ENCODE measurements at regions not wholly inside any gene's neighbourhood (a gene's known extent, or its start where the extent isn't known, plus 50 kb on each side); places are given as distances from the start of the nearest gene placed in this dataset.

DNA sequence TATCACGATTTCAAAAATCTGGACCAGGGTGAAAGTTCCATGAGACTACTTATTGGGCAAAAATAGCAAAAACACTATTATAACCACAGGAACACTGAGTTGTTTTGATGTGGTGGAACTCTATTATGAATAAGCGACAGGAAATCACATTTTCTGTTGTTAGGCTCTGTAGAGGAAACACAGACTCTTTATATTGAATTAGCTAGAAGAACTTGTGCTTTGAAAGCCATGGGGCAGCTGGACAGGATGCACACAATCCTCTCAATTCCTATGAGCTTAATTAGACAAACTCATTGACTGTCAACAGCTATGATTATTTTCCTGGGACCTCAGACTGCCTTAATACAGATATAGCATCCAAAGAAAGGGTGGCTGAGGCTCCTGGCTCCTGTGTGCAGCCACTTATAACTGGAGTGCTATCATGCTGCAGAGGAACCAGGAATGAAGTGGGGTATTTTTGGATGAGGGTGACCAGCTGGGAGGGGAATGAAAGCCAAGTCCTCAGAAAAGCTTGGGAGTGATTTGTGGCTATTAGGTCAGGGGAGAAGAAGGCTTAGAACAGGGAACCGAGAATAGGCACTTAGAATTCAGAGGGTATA is 657.3 kb downstream of the TYW1 start:
- no peak overlapping the region for H3K27ac ChIP-seq
- ATAC-seq: no peak
- intact Hi-C loops (cut with DNase I; ENCODE audit: low total_unique reads): no loop called here
- no peaks in the 10 kb centered on the region for H3K9me3 ChIP-seq
- peaks cover 0 to 5% of the 10 kb centered on the region in 2 donors for H3K4me1 ChIP-seq
- in situ Hi-C loops (cut with MboI; ENCODE audit: low sequenced_read_pairs in 4 of 4): no loop called here
- DNase-seq: no peak
- no peak overlapping the region for H3K4me3 ChIP-seq
- TF ChIP-seq, protein P1, sequence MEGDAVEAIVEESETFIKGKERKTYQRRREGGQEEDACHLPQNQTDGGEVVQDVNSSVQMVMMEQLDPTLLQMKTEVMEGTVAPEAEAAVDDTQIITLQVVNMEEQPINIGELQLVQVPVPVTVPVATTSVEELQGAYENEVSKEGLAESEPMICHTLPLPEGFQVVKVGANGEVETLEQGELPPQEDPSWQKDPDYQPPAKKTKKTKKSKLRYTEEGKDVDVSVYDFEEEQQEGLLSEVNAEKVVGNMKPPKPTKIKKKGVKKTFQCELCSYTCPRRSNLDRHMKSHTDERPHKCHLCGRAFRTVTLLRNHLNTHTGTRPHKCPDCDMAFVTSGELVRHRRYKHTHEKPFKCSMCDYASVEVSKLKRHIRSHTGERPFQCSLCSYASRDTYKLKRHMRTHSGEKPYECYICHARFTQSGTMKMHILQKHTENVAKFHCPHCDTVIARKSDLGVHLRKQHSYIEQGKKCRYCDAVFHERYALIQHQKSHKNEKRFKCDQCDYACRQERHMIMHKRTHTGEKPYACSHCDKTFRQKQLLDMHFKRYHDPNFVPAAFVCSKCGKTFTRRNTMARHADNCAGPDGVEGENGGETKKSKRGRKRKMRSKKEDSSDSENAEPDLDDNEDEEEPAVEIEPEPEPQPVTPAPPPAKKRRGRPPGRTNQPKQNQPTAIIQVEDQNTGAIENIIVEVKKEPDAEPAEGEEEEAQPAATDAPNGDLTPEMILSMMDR (IDR thresholded peaks at IDR 0.05 in 4 of 5, conservative IDR thresholded peaks at IDR 0.05 in 1 of 5): no peak
- TF ChIP-seq POLR2A (IDR thresholded peaks at IDR 0.05): no peak
- no peaks in the 10 kb centered on the region for H3K27me3 ChIP-seq
- no peaks in the 10 kb centered on the region for H3K36me3 ChIP-seq

DNA sequence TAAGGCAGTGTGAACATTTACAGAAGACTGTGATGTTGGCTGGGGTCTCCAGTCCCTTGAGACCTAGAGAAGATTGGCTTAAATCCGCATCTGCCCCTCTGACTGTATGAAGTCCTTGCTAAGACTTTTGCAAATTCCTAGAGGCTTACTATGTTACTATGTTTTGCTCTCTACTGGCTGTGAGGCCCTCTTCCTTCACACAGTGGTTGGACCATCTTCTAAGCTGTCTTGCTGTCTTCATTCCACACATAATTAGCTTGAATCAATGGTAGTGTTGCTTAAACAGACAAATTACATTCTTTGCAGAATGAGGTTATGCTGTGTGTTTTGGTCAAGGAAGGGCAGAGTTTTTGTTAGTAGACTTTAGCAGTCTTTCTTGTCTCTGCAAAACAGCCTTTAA is 658.0 kb downstream of the TYW1 start:
- peaks cover 0 to 5% of the 10 kb centered on the region in 2 donors for H3K4me1 ChIP-seq
- TF ChIP-seq, protein P1 (IDR thresholded peaks at IDR 0.05 in 4 of 5, conservative IDR thresholded peaks at IDR 0.05 in 1 of 5): no peak
- TF ChIP-seq POLR2A (IDR thresholded peaks at IDR 0.05): no peak
- no peaks in the 10 kb centered on the region for H3K27me3 ChIP-seq
- no peaks in the 10 kb centered on the region for H3K9me3 ChIP-seq
- no peak for ATAC-seq
- in situ Hi-C loops (cut with MboI; ENCODE audit: low sequenced_read_pairs in 4 of 4) (no loop called here), intact Hi-C loops (cut with DNase I; ENCODE audit: low total_unique reads) (no loop called here)
- no peak overlapping the region for H3K27ac ChIP-seq
- DNase-seq: no peak
- no peaks in the 10 kb centered on the region for H3K36me3 ChIP-seq
- H3K4me3 ChIP-seq: no peak overlapping the region

DNA sequence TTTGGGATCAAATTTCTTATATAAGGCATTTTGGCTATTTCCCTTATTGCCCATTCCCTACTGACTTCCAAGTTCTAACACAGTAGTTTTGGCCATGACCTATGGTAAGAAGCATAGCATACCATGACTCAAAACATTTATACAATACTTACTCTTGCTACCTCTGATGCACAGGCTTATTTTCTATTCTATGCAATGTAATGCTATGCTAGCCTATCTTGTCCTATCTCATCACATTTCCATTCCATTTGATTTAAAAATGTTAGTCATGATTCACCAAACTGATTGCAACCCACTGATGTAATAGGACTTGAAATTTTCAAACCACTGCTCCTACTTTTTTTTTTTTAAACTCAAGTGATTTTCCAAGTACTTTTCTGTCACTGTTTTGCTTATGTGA is 658.5 kb downstream of the TYW1 start:
- no peaks in the 10 kb centered on the region for H3K9me3 ChIP-seq
- H3K36me3 ChIP-seq: no peaks in the 10 kb centered on the region
- in situ Hi-C loops (cut with MboI; ENCODE audit: low sequenced_read_pairs in 4 of 4) (no loop called here), intact Hi-C loops (cut with DNase I; ENCODE audit: low total_unique reads) (no loop called here)
- no peak overlapping the region for H3K4me3 ChIP-seq
- no peak for TF ChIP-seq POLR2A (IDR thresholded peaks at IDR 0.05)
- TF ChIP-seq, protein P1 (IDR thresholded peaks at IDR 0.05 in 4 of 5, conservative IDR thresholded peaks at IDR 0.05 in 1 of 5): no peak
- ATAC-seq: no peak
- H3K27me3 ChIP-seq: no peaks in the 10 kb centered on the region
- H3K4me1 ChIP-seq: peaks cover 0 to 5% of the 10 kb centered on the region in 2 donors
- DNase-seq: no peak
- H3K27ac ChIP-seq: no peak overlapping the region

DNA sequence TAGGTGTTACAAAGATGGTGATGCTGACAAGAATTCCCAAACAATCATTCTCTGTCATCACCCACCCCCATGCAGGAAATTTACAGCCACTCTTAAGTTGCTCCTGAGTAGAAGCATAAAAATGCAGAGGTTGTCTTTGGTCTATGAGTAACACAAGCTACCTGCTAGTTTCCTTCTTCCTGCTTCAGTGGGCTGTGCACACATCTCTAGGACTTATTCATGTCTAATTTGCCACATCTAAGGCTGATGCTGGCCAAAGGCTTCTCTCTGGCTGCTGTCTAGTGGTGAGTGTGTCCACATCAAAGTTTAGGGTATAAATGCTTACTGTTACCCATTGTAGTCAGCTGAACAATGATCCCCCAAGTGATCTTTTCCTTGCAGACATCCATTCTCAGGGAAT is 662.5 kb downstream of the TYW1 start:
- Histone ChIP-seq H3K27me3 (no peaks in the 10 kb centered on the region), H3K4me1 (no peaks in the 10 kb centered on the region), H3K36me3 (no peaks in the 10 kb centered on the region), H3K4me3 (no peak overlapping the region), H3K27ac (no peak overlapping the region), H3K9me3 (no peaks in the 10 kb centered on the region)
- no peak for ATAC-seq
- TF ChIP-seq, protein P1 (IDR thresholded peaks at IDR 0.05 in 4 of 5, conservative IDR thresholded peaks at IDR 0.05 in 1 of 5): no peak
- no peak for TF ChIP-seq POLR2A (IDR thresholded peaks at IDR 0.05)
- intact Hi-C loops (cut with DNase I; ENCODE audit: low total_unique reads): no loop called here
- no peak for DNase-seq
- in situ Hi-C loops (cut with MboI; ENCODE audit: low sequenced_read_pairs in 4 of 4): no loop called here

DNA sequence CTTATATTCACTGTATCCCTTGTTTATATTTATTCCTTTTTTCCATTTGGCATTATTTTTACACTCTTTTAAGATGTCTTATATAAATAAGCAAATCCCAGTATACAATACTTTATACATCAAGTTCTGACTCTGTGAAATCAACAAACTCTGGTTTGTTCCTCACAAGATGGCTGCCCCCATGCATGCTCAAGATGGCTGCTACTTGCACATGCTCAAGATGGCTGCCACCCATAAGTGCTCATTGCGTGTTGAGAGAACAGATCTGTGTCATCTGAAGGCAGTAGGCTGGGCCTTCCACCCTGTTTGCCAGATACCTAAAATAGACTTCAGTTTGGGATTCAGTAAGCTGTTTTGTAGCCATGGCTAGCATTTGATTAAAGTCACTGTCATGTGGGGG is 666.2 kb downstream of the TYW1 start:
- no peaks in the 10 kb centered on the region for H3K4me1 ChIP-seq
- in situ Hi-C loops (cut with MboI; ENCODE audit: low sequenced_read_pairs in 4 of 4): no loop called here
- no peak overlapping the region for H3K27ac ChIP-seq
- no peak overlapping the region for H3K4me3 ChIP-seq
- TF ChIP-seq, protein P1 (IDR thresholded peaks at IDR 0.05 in 4 of 5, conservative IDR thresholded peaks at IDR 0.05 in 1 of 5): no peak
- TF ChIP-seq POLR2A (IDR thresholded peaks at IDR 0.05): no peak
- no peaks in the 10 kb centered on the region for H3K27me3 ChIP-seq
- intact Hi-C loops (cut with DNase I; ENCODE audit: low total_unique reads): no loop called here
- no peak for ATAC-seq
- no peaks in the 10 kb centered on the region for H3K36me3 ChIP-seq
- no peaks in the 10 kb centered on the region for H3K9me3 ChIP-seq
- no peak for DNase-seq

Measured in gastrocnemius medialis (tissue), 4 donors.